ENCODE measurements at regions not wholly inside any gene's neighbourhood (a gene's known extent, or its start where the extent isn't known, plus 50 kb on each side); places are given as distances from the start of the nearest gene placed in this dataset.
A peak's percentile ranks its signal among the peaks of the same experiment; 100 is the strongest.

- no peak overlapping the region for H3K4me3 ChIP-seq (ENCODE audit: low read depth, low read length)
- TF ChIP-seq, protein P1, sequence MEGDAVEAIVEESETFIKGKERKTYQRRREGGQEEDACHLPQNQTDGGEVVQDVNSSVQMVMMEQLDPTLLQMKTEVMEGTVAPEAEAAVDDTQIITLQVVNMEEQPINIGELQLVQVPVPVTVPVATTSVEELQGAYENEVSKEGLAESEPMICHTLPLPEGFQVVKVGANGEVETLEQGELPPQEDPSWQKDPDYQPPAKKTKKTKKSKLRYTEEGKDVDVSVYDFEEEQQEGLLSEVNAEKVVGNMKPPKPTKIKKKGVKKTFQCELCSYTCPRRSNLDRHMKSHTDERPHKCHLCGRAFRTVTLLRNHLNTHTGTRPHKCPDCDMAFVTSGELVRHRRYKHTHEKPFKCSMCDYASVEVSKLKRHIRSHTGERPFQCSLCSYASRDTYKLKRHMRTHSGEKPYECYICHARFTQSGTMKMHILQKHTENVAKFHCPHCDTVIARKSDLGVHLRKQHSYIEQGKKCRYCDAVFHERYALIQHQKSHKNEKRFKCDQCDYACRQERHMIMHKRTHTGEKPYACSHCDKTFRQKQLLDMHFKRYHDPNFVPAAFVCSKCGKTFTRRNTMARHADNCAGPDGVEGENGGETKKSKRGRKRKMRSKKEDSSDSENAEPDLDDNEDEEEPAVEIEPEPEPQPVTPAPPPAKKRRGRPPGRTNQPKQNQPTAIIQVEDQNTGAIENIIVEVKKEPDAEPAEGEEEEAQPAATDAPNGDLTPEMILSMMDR (conservative IDR thresholded peaks at IDR 0.05; ENCODE audit: low read depth, low read length) = no peak
- peak; percentile 49 for DNase-seq (ENCODE audit: low read depth)
These were observed 411.6 kb downstream of the BCAT1 start for GRCh38 chr12:24537083-24537860.

- TF ChIP-seq, protein P1 (conservative IDR thresholded peaks at IDR 0.05; ENCODE audit: low read depth, low read length) = no peak
- DNase-seq (ENCODE audit: low read depth) = no peak
- H3K4me3 ChIP-seq (ENCODE audit: low read depth, low read length) = no peak overlapping the region
These were observed 413.4 kb downstream of the BCAT1 start for GRCh38 chr12:24535334-24536069.

- H3K4me3 ChIP-seq (ENCODE audit: low read depth, low read length) = no peak overlapping the region
- DNase-seq (ENCODE audit: low read depth) = no peak
- TF ChIP-seq, protein P1 (conservative IDR thresholded peaks at IDR 0.05; ENCODE audit: low read depth, low read length) = peak; percentile 33
These were observed 414.3 kb downstream of the BCAT1 start for GRCh38 chr12:24534622-24535021.

- TF ChIP-seq, protein P1 (conservative IDR thresholded peaks at IDR 0.05; ENCODE audit: low read depth, low read length) = no peak
- H3K4me3 ChIP-seq (ENCODE audit: low read depth, low read length) = no peak overlapping the region
- DNase-seq (ENCODE audit: low read depth) = no peak
These were observed 415.1 kb downstream of the BCAT1 start for GRCh38 chr12:24533716-24534352.

DNA sequence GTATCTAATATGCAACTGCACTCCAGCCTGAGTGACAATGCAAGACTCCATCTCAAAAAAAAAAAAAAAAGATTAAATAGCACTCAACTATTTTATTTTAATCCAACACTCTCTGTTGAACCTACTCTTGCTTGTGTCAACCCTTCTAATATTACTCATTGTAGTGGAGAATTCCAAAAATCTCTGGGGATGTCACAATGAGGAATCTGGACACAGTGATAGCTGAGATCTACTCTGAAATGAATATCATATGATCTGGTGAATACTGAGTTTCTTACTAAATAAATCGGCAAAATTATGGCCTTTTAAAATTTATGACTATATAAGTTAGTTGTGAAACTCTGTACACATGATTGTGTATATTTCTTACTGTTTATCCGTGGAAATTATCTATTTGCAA, 418.2 kb downstream of the BCAT1 start:
- no peak for DNase-seq (ENCODE audit: low read depth)
- no peak overlapping the region for H3K4me3 ChIP-seq (ENCODE audit: low read depth, low read length)
- TF ChIP-seq, protein P1 (conservative IDR thresholded peaks at IDR 0.05; ENCODE audit: low read depth, low read length) = no peak

- no peak for DNase-seq (ENCODE audit: low read depth)
- no peak overlapping the region for H3K4me3 ChIP-seq (ENCODE audit: low read depth, low read length)
- TF ChIP-seq, protein P1 (conservative IDR thresholded peaks at IDR 0.05; ENCODE audit: low read depth, low read length) = no peak
These were observed 421.8 kb downstream of the BCAT1 start for GRCh38 chr12:24527102-24527501.

Data from choroid plexus epithelial cell (primary cell).